ENCODE measurements at regions not wholly inside any gene's neighbourhood (a gene's known extent, or its start where the extent isn't known, plus 50 kb on each side); places are given as distances from the start of the nearest gene placed in this dataset.
"Not testable (repeated sequence)": the region's sequence is repeated elsewhere in the genome, so short reads cannot be mapped to it uniquely, and the experiment has no call there.

DNA sequence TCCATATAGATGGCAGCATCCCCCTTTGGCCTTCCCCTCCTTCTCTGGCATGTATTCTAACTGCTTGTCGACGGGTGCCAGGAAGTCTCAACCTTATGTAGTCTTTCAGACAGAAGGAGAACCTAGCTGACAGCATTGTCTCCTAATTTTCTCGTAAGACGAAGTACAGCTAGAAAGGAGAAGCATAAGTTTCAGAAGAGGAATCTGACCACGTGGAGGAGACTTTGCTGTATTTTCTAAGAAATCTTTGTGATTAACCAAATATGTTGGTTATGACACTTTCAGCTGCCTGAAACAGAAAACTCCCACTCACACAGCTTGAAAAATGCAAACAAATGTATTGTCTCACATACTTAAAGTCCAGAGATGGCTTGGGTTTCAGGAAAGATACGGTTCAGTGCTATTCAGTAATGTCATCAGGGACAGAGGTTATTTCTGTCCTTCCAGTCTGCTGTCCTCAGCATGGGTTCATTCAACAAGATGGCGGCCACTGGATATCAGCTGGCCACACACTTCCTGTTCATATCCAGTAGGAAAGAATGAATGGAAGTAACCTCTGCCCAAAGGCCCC is 109.5 kb upstream of the ZNF648 start:
- Histone ChIP-seq H3K36me3 (ENCODE audit: control insufficient read depth, insufficient read depth, low read length) (no peaks in the 10 kb centered on the region), H3K27me3 (ENCODE audit: control insufficient read depth, insufficient read depth, low read length) (no peaks in the 10 kb centered on the region), H3K4me3 (ENCODE audit: low read length) (no peak overlapping the region), H3K9me3 (replicated peaks; ENCODE audit: control insufficient read depth, low read depth, low read length) (no peaks in the 10 kb centered on the region), H3K27ac (ENCODE audit: low read length) (peak overlapping the region; percentile 53), H3K4me1 (ENCODE audit: control insufficient read depth, insufficient read depth, low read length) (peaks cover 13% of the 10 kb centered on the region)
- peak; percentile 61 for DNase-seq
- 63% methylated on average over 4 of the region's 7 CpGs for WGBS (ENCODE audit: insufficient coverage)

DNA sequence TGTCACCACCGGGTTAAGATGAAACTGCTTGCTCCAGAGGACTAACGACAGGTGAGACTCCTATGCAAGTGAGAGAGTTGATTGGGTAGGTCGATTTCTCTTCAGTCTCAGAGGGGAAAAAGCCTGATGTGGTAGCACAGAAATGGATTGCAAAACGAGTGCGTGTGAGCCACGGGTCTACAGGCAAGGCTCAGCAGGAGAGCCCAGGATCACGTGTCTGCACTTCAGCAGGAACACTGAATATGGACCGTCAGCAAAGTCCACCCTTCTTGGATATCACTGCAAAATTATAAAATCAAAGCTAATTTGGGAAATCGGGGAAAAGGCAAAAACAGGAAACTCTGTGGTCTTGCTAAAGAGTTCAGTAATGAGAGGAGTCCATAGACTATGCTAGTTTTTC is 107.7 kb upstream of the ZNF648 start:
- no peaks in the 10 kb centered on the region for H3K27me3 ChIP-seq (ENCODE audit: control insufficient read depth, insufficient read depth, low read length)
- 39% methylated on average over 3 of the region's 9 CpGs for WGBS (ENCODE audit: insufficient coverage)
- H3K4me3 ChIP-seq (ENCODE audit: low read length) = no peak overlapping the region
- H3K27ac ChIP-seq (ENCODE audit: low read length) = no peak overlapping the region
- H3K36me3 ChIP-seq (ENCODE audit: control insufficient read depth, insufficient read depth, low read length) = no peaks in the 10 kb centered on the region
- no peaks in the 10 kb centered on the region for H3K9me3 ChIP-seq (replicated peaks; ENCODE audit: control insufficient read depth, low read depth, low read length)
- H3K4me1 ChIP-seq (ENCODE audit: control insufficient read depth, insufficient read depth, low read length) = peaks cover 13% of the 10 kb centered on the region
- peak; percentile 51 for DNase-seq

DNA sequence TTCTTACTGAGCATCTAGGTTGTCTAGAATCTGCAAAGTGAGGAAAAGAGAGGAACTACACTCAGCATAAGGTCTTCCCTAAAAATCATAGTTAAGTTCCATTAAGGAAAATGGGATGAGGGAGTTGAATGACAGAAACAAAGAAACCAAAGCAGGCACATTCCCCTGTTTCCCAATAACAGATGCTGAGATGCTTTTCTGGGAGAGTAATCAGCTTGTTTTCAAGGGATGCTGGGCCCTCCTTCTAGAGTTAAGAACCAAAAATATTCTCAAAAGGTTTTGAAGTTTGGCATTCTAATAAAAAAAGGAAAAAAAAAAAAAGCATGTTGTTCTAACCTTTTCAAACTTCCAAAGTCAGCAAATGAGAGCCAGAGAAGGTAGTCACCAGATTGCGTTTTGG is 105.2 kb upstream of the ZNF648 start:
- Histone ChIP-seq H3K4me3 (ENCODE audit: low read length) (no peak overlapping the region), H3K27ac (ENCODE audit: low read length) (no peak overlapping the region), H3K36me3 (ENCODE audit: control insufficient read depth, insufficient read depth, low read length) (no peaks in the 10 kb centered on the region), H3K27me3 (ENCODE audit: control insufficient read depth, insufficient read depth, low read length) (no peaks in the 10 kb centered on the region), H3K9me3 (replicated peaks; ENCODE audit: control insufficient read depth, low read depth, low read length) (no peaks in the 10 kb centered on the region), H3K4me1 (ENCODE audit: control insufficient read depth, insufficient read depth, low read length) (peaks cover 18% of the 10 kb centered on the region)
- WGBS (ENCODE audit: insufficient coverage) = no CpG with 5 or more reads among the region's 1 CpG
- no peak for DNase-seq

DNA sequence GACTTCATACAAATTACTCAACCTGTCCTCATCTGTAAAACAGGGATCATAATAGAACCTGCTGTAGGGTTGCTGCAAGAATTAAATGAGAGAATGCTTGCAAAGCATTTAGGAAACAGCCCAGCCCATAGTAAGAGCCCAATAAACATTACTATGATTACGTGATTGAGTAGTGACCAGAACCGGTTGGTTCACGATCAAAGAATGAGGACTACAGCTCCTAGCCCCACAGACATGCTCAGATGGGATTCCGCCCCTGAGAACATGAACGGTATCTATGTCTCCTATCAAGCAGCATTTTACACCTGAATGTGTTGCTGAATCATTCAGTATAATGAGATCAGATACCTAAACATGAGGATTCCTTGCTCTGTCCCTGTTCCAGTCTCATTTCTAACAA is 104.8 kb upstream of the ZNF648 start:
- Histone ChIP-seq H3K4me3 (ENCODE audit: low read length) (no peak overlapping the region), H3K9me3 (replicated peaks; ENCODE audit: control insufficient read depth, low read depth, low read length) (no peaks in the 10 kb centered on the region), H3K36me3 (ENCODE audit: control insufficient read depth, insufficient read depth, low read length) (no peaks in the 10 kb centered on the region), H3K27me3 (ENCODE audit: control insufficient read depth, insufficient read depth, low read length) (no peaks in the 10 kb centered on the region), H3K4me1 (ENCODE audit: control insufficient read depth, insufficient read depth, low read length) (peaks cover 18% of the 10 kb centered on the region), H3K27ac (ENCODE audit: low read length) (no peak overlapping the region)
- DNase-seq = no peak
- WGBS (ENCODE audit: insufficient coverage) = no CpG with 5 or more reads among the region's 5 CpGs

DNA sequence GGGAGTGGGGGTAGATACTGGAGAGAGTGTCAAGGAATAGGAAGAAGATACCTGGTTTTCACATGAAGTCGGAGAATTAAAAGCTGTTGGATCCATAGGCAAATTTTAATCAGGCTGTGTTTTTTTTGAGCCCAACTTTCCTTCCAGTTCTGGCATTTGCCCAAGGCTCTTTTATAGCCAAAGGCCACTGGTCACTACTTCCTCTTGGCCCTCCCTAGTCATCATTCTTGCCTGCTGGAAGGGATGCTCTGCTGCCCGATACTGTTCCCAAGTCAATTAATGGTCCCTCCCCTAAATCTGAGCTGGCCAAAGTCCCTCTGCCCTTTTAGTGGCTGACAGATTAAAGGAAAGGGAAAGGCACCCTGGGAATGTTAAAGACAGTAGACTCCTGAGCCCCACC is 102.8 kb upstream of the ZNF648 start:
- H3K4me3 ChIP-seq (ENCODE audit: low read length) = no peak overlapping the region
- H3K27me3 ChIP-seq (ENCODE audit: control insufficient read depth, insufficient read depth, low read length) = no peaks in the 10 kb centered on the region
- peaks cover 16% of the 10 kb centered on the region for H3K4me1 ChIP-seq (ENCODE audit: control insufficient read depth, insufficient read depth, low read length)
- DNase-seq = no peak
- WGBS (ENCODE audit: insufficient coverage) = no CpG with 5 or more reads among the region's 2 CpGs
- H3K36me3 ChIP-seq (ENCODE audit: control insufficient read depth, insufficient read depth, low read length) = no peaks in the 10 kb centered on the region
- H3K27ac ChIP-seq (ENCODE audit: low read length) = peak overlapping the region; percentile 59
- H3K9me3 ChIP-seq (replicated peaks; ENCODE audit: control insufficient read depth, low read depth, low read length) = no peaks in the 10 kb centered on the region

DNA sequence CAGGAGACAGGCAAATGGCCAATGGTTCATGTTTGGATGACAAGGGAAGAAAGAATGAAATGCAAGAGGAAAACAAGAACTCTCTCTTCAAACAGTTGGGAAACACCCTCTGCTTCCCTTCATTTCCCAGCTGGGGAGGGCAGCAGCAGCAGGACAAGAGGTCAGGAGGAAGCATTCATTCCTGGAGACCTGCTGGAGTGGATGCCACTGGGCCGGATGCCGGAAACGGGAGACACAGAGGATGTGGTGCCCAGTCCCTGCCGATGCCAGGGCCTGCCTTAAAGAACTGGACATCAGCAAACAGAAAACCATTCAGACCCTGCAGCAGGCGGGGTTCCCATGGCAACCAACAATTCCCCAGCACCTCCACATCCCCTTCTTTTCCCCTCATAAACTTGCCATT is 102.3 kb upstream of the ZNF648 start:
- Histone ChIP-seq H3K4me1 (ENCODE audit: control insufficient read depth, insufficient read depth, low read length) (peaks cover 16% of the 10 kb centered on the region), H3K36me3 (ENCODE audit: control insufficient read depth, insufficient read depth, low read length) (no peaks in the 10 kb centered on the region), H3K4me3 (ENCODE audit: low read length) (no peak overlapping the region), H3K27me3 (ENCODE audit: control insufficient read depth, insufficient read depth, low read length) (no peaks in the 10 kb centered on the region), H3K9me3 (replicated peaks; ENCODE audit: control insufficient read depth, low read depth, low read length) (peaks cover 2% of the 10 kb centered on the region), H3K27ac (ENCODE audit: low read length) (peak overlapping the region; percentile 59)
- WGBS (ENCODE audit: insufficient coverage) = 81% methylated on average over 4 of the region's 5 CpGs
- DNase-seq = peak; percentile 69

DNA sequence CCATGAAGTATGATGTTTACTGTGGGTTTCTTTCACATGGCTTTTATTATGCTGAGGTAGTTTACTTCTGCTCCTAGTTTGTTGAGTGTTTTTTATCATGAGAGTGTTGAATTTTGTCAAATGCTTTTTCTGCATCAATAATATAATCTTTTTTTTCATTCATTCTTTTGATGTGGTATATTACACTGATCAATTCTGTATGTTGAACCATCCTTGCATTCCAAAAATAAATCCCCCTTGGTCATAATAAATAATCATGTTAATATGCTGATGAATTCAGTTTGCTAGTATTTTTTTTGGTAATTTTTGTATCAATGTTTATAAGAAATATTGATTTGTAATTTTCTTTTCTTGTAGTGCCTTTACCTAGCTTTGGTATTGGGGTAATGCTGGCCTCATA is 97.9 kb upstream of the ZNF648 start:
- Histone ChIP-seq H3K9me3 (replicated peaks; ENCODE audit: control insufficient read depth, low read depth, low read length) (peaks cover 2% of the 10 kb centered on the region), H3K27me3 (ENCODE audit: control insufficient read depth, insufficient read depth, low read length) (no peaks in the 10 kb centered on the region), H3K4me3 (ENCODE audit: low read length) (no peak overlapping the region), H3K36me3 (ENCODE audit: control insufficient read depth, insufficient read depth, low read length) (no peaks in the 10 kb centered on the region), H3K27ac (ENCODE audit: low read length) (no peak overlapping the region), H3K4me1 (ENCODE audit: control insufficient read depth, insufficient read depth, low read length) (peaks cover 14% of the 10 kb centered on the region)
- no peak for DNase-seq

DNA sequence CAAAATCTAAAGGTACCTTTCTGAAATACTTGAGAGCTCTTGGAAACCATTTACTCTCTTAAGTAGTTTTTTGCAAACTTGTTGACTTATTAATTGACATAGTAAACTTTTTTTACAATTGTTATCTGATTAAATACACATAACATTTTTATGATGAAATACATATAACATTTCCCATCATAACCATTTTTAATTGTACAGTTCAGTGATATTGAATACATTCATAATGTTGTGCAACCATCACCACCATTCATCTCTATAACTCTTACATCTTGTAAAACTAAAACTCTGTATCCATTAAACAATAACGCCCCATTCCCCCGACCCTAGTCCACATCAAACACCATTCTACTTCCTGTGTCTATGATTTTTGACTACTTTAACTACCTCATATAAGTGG is 95.7 kb upstream of the ZNF648 start:
- no peak for DNase-seq
- no peaks in the 10 kb centered on the region for H3K4me1 ChIP-seq (ENCODE audit: control insufficient read depth, insufficient read depth, low read length)
- no CpG with 5 or more reads among the region's 2 CpGs for WGBS (ENCODE audit: insufficient coverage)
- H3K27me3 ChIP-seq (ENCODE audit: control insufficient read depth, insufficient read depth, low read length) = no peaks in the 10 kb centered on the region
- no peak overlapping the region for H3K27ac ChIP-seq (ENCODE audit: low read length)
- H3K9me3 ChIP-seq (replicated peaks; ENCODE audit: control insufficient read depth, low read depth, low read length) = peaks cover 2% of the 10 kb centered on the region
- no peak overlapping the region for H3K4me3 ChIP-seq (ENCODE audit: low read length)
- H3K36me3 ChIP-seq (ENCODE audit: control insufficient read depth, insufficient read depth, low read length) = no peaks in the 10 kb centered on the region

DNA sequence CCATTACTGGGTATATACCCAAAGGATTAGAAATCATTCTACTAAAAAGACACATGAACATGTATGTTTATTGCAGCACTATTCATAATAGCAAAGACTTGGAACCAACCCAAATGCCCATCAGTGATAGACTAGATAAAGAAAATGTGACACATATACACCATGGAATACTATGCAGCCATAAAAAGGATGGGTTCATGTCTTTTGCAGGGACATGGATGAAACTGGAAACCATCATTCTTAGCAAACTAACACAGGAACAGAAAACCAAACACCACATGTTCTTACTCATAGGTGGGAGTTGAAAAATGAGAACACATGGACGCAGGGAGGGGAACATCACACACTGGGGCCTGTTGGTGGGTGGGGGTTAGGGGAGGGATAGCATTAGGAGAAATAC is 92.9 kb upstream of the ZNF648 start:
- H3K9me3 ChIP-seq (replicated peaks; ENCODE audit: control insufficient read depth, low read depth, low read length); H3K4me1 ChIP-seq (ENCODE audit: control insufficient read depth, insufficient read depth, low read length); H3K27ac ChIP-seq (ENCODE audit: low read length); H3K27me3 ChIP-seq (ENCODE audit: control insufficient read depth, insufficient read depth, low read length); H3K36me3 ChIP-seq (ENCODE audit: control insufficient read depth, insufficient read depth, low read length); H3K4me3 ChIP-seq (ENCODE audit: low read length); DNase-seq: not testable (repeated sequence)
- no CpG with 5 or more reads among the region's 1 CpG for WGBS (ENCODE audit: insufficient coverage)

DNA sequence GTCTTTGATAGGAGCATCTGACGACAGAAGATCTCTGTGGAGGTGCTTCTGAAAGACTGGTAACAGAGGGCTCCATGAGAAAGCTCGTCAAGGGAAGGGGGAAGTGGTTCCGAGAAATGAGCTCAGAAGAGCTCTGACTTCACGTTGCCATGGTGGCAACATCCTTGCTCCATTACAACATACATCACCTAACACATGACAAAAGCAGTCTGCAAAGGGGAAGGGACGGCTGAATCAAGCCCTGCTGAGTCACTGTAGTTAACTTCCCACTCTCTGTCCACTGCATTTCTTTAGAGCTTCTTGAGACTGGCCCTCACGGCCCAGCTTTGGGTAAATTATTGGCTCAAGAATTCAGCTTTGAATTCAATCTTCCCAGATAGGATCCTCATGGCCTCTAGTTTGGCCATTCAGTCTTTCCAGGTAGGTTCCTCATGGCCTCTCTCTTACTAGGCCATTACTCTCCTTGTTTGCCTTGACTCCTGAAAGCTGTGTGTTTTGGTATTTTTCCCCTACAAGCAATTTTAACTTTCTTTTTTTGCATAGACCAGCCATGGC is 88.0 kb upstream of the ZNF648 start:
- Histone ChIP-seq H3K4me1 (ENCODE audit: control insufficient read depth, insufficient read depth, low read length) (peaks cover 10% of the 10 kb centered on the region), H3K27me3 (ENCODE audit: control insufficient read depth, insufficient read depth, low read length) (no peaks in the 10 kb centered on the region), H3K36me3 (ENCODE audit: control insufficient read depth, insufficient read depth, low read length) (no peaks in the 10 kb centered on the region), H3K9me3 (replicated peaks; ENCODE audit: control insufficient read depth, low read depth, low read length) (no peaks in the 10 kb centered on the region), H3K27ac (ENCODE audit: low read length) (peak overlapping the region; percentile 36), H3K4me3 (ENCODE audit: low read length) (no peak overlapping the region)
- 67% methylated on average over 2 of the region's 6 CpGs for WGBS (ENCODE audit: insufficient coverage)
- peak; percentile 83 for DNase-seq

DNA sequence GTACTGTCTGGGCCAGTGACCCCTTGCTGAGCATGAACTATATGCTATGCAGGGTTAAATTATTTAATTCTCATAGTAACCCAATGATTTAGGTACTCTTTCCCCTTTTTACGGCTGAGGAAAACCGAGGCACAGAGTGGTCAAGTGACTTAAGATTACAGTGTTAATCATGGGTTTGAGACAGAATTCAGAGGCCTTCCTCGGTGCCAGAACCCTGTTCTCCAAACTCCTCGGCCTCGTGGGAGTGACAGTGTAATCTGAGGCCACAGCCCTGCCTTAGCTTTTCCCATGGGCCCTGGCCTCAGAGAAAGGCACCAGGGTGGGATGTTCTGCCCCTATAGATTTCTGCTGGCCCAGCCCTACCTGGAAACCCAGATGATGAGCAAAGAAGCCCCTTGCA is 86.4 kb upstream of the ZNF648 start:
- Histone ChIP-seq H3K27ac (ENCODE audit: low read length) (no peak overlapping the region), H3K27me3 (ENCODE audit: control insufficient read depth, insufficient read depth, low read length) (no peaks in the 10 kb centered on the region), H3K36me3 (ENCODE audit: control insufficient read depth, insufficient read depth, low read length) (no peaks in the 10 kb centered on the region), H3K9me3 (replicated peaks; ENCODE audit: control insufficient read depth, low read depth, low read length) (no peaks in the 10 kb centered on the region), H3K4me1 (ENCODE audit: control insufficient read depth, insufficient read depth, low read length) (peaks cover 25% of the 10 kb centered on the region), H3K4me3 (ENCODE audit: low read length) (no peak overlapping the region)
- DNase-seq = no peak
- 67% methylated on average over 4 of the region's 5 CpGs for WGBS (ENCODE audit: insufficient coverage)

Data from muscle of leg (tissue), 3 donors.